CD4-positive, alpha-beta T cell (primary cell): ENCODE measurements at regions not wholly inside any gene's neighbourhood (a gene's known extent, or its start where the extent isn't known, plus 50 kb on each side); places are given as distances from the start of the nearest gene placed in this dataset.

Experiments
- ATAC-seq: fragments of 200-7000 bp; cut with Tn5 transposase; one replicate; pipeline ENCODE4 v1.10.0; 2022; ENCODE audit warnings: mild to moderate bottlenecking; ENCODE audit not compliant: poor library complexity
- CTCF ChIA-PET: fragments of 350-600 bp; sonication (Branson Sonifier 250); formaldehyde crosslinking; loops from one replicate; lab custom pipeline; 2021; ENCODE audit warnings: antibody characterized with exemption, inconsistent platforms; lab: Charles Lee
- POLR2A ChIA-PET: fragments of 350-600 bp; sonication (Branson Sonifier 250); formaldehyde crosslinking; loops from one replicate; lab custom pipeline; 2021; ENCODE audit warnings: antibody characterized with exemption, inconsistent platforms; lab: Charles Lee
- DNase-seq, 14 experiments: peaks; one replicate each; pipeline ENCODE4 v3.0.0-alpha.2; 2013 to 2020; ENCODE audit warnings: mixed read lengths in 2 of 14
- H3K27ac ChIP-seq, 2 donors: one replicate each; pipeline versions ENCODE4 v1.5.1 to v1.7.0; 2013; ENCODE audit warnings: low read length in 2 of 2, low read depth in 1 of 2, mild to moderate bottlenecking in 1 of 2
- H3K27me3 ChIP-seq, 2 experiments: 1 replicate in 1 of 2; 2 replicates in 1 of 2; pipeline versions ENCODE4 v1.6.1 to v1.7.0; 2013; ENCODE audit warnings: low read length in 2 of 2, control low read depth in 1 of 2, mild to moderate bottlenecking in 1 of 2, moderate library complexity in 1 of 2; ENCODE audit not compliant: insufficient read depth in 2 of 2, control insufficient read depth in 1 of 2
- H3K36me3 ChIP-seq: one replicate; pipeline ENCODE4 v1.6.1; 2013; ENCODE audit warnings: low read length, control low read depth; ENCODE audit not compliant: insufficient read depth
- H3K4me1 ChIP-seq: one replicate; pipeline ENCODE4 v1.6.1; 2013; ENCODE audit warnings: low read length, control low read depth; ENCODE audit not compliant: insufficient read depth
- H3K4me3 ChIP-seq: one replicate; pipeline ENCODE4 v1.5.1; 2013; ENCODE audit warnings: mild to moderate bottlenecking, low read length, moderate library complexity
- H3K9me3 ChIP-seq, 2 experiments: 1 replicate in 1 of 2; 2 replicates in 1 of 2; pipeline versions ENCODE4 v1.6.1 to v1.7.0; 2013; ENCODE audit warnings: low read length in 2 of 2, mild to moderate bottlenecking in 2 of 2, control low read depth in 1 of 2, moderate library complexity in 1 of 2; ENCODE audit not compliant: control insufficient read depth in 1 of 2, insufficient read depth in 1 of 2
- H3K27ac Mint-ChIP-seq: one replicate; pipeline ENCODE4 v1.8.0; 2020; ENCODE audit warnings: mixed read lengths
- H3K27me3 Mint-ChIP-seq: one replicate; pipeline ENCODE4 v1.8.0; 2021; ENCODE audit warnings: mixed read lengths
- H3K36me3 Mint-ChIP-seq: one replicate; pipeline ENCODE4 v1.8.0; 2021; ENCODE audit warnings: low read depth, mixed read lengths
- H3K4me1 Mint-ChIP-seq: one replicate; pipeline ENCODE4 v1.8.0; 2021; ENCODE audit warnings: low read depth, mixed read lengths
- H3K4me3 Mint-ChIP-seq: one replicate; pipeline ENCODE4 v1.8.0; 2020; ENCODE audit warnings: mild to moderate bottlenecking, mixed read lengths
- H3K9me3 Mint-ChIP-seq: one replicate; pipeline ENCODE4 v1.8.0; 2020; ENCODE audit warnings: mixed read lengths
- CTCF ChIP-seq: fragments of 200-600 bp; IDR thresholded peaks from one replicate; pipeline ENCODE4 v1.8.0; 2022; ENCODE audit warnings: antibody characterized with exemption, mild to moderate bottlenecking
- intact Hi-C, 2 experiments: fragments of 100-400 bp; cut with DNase I in 1 of 2; cut with micrococcal nuclease in 1 of 2; formaldehyde crosslinking; loops; one replicate each; pipeline versions ENCODE4 v1.15.1 to v1.9.0; 2023 to 2025; cut with DNase I, micrococcal nuclease

- ChIA-PET CTCF (no interaction called here), POLR2A (no interaction called here)
- Histone ChIP-seq H3K27me3 (no peaks in the 10 kb centered on the region), H3K4me1 (no peaks in the 10 kb centered on the region), H3K9me3 (peaks cover 0 to 9% of the 10 kb centered on the region in 2 experiments), H3K27ac (no peak overlapping the region), H3K36me3 (no peaks in the 10 kb centered on the region), H3K4me3 (no peak overlapping the region)
- no peaks in the 10 kb centered on the region for H3K4me1 Mint-ChIP-seq
- DNase-seq (no peak), ATAC-seq (no peak)
- no peaks in the 10 kb centered on the region for H3K27me3 Mint-ChIP-seq
- peaks cover 4% of the 10 kb centered on the region for H3K9me3 Mint-ChIP-seq
- no peak overlapping the region for H3K4me3 Mint-ChIP-seq
- intact Hi-C loops: no loop called here
- no peak for TF ChIP-seq CTCF
- no peaks in the 10 kb centered on the region for H3K36me3 Mint-ChIP-seq
- H3K27ac Mint-ChIP-seq: no peak overlapping the region
Observed at GRCh38 chr3:176075046-176075445, 1122.2 kb downstream of the TBL1XR1 start.

GRCh38 chr3:176074096-176074495 lies 1123.2 kb downstream of the TBL1XR1 start:
- ATAC-seq (no peak), DNase-seq (no peak)
- Mint-ChIP-seq H3K27me3 (no peaks in the 10 kb centered on the region), H3K9me3 (peaks cover 2% of the 10 kb centered on the region), H3K4me3 (no peak overlapping the region), H3K27ac (no peak overlapping the region), H3K4me1 (no peaks in the 10 kb centered on the region), H3K36me3 (no peaks in the 10 kb centered on the region)
- Histone ChIP-seq H3K27me3 (no peaks in the 10 kb centered on the region), H3K4me3 (no peak overlapping the region), H3K9me3 (peaks cover 0 to 5% of the 10 kb centered on the region in 2 experiments), H3K27ac (no peak overlapping the region), H3K4me1 (no peaks in the 10 kb centered on the region), H3K36me3 (no peaks in the 10 kb centered on the region)
- TF ChIP-seq CTCF: no peak
- CTCF ChIA-PET: no interaction called here
- intact Hi-C loops: no loop called here
- POLR2A ChIA-PET: no interaction called here

- ChIA-PET CTCF (no interaction called here), POLR2A (no interaction called here)
- no peaks in the 10 kb centered on the region for H3K4me1 Mint-ChIP-seq
- H3K27ac Mint-ChIP-seq: no peak overlapping the region
- no peak for TF ChIP-seq CTCF
- ATAC-seq (no peak), DNase-seq (no peak)
- no peak overlapping the region for H3K4me3 Mint-ChIP-seq
- H3K9me3 Mint-ChIP-seq: peaks cover 4% of the 10 kb centered on the region
- Histone ChIP-seq H3K9me3 (peaks cover 0 to 7% of the 10 kb centered on the region in 2 experiments), H3K36me3 (no peaks in the 10 kb centered on the region), H3K4me1 (no peaks in the 10 kb centered on the region), H3K27me3 (no peaks in the 10 kb centered on the region), H3K27ac (no peak overlapping the region), H3K4me3 (no peak overlapping the region)
- intact Hi-C loops: no loop called here
- no peaks in the 10 kb centered on the region for H3K27me3 Mint-ChIP-seq
- no peaks in the 10 kb centered on the region for H3K36me3 Mint-ChIP-seq
Observed at GRCh38 chr3:176071943-176072342, 1125.3 kb downstream of the TBL1XR1 start.
